Keratinocyte (primary cell): ENCODE measurements at regions not wholly inside any gene's neighbourhood (a gene's known extent, or its start where the extent isn't known, plus 50 kb on each side); places are given as distances from the start of the nearest gene placed in this dataset.

Source experiments
- CTCF ChIP-seq, 3 experiments: IDR thresholded peaks in 1 of 3; conservative IDR thresholded peaks in 1 of 3; optimal IDR thresholded peaks in 1 of 3; 2 replicates in 2 of 3; 3 replicates in 1 of 3; pipeline versions ENCODE3 to v1.5.1; 2011; ENCODE audit warnings: low read length in 3 of 3, mild to moderate bottlenecking in 3 of 3, moderate library complexity in 2 of 3, control low read depth in 1 of 3, inconsistent platforms in 1 of 3; ENCODE audit not compliant: insufficient read depth in 2 of 3; ENCODE audit errors: extremely low read depth in 1 of 3
- EZH2 ChIP-seq: IDR thresholded peaks from one replicate; pipeline ENCODE4 v1.6.1; 2012; ENCODE audit warnings: inconsistent platforms, mild to moderate bottlenecking, low read length, moderate library complexity

- TF ChIP-seq CTCF (optimal IDR thresholded peaks at IDR 0.05 in 1 of 3, IDR thresholded peaks at IDR 0.05 in 1 of 3, conservative IDR thresholded peaks at IDR 0.05 in 1 of 3; ENCODE audit: extremely low read depth in 1 of 3, insufficient read depth in 2 of 3, low read length in 3 of 3) (no peak), EZH2 (no peak)
Measured at GRCh38 chr13:106163426-106163825, 372.0 kb downstream of the EFNB2 start.
